Stimulated activated CD4-positive, alpha-beta T cell treated with anti-CD3 and anti-CD28 coated beads, Interleukin-1b, Interleukin-23, amount 100 ng/mL, for 1 hour (primary cell): ENCODE measurements at regions not wholly inside any gene's neighbourhood (a gene's known extent, or its start where the extent isn't known, plus 50 kb on each side); places are given as distances from the start of the nearest gene placed in this dataset.
A peak's percentile ranks its signal among the peaks of the same experiment; 100 is the strongest.

ENCODE experiments used
- DNase-seq, 2 donors: peaks; one replicate each; pipeline ENCODE4 v3.0.0-alpha.2; 2020; ENCODE audit warnings: low read depth in 2 of 2

DNA sequence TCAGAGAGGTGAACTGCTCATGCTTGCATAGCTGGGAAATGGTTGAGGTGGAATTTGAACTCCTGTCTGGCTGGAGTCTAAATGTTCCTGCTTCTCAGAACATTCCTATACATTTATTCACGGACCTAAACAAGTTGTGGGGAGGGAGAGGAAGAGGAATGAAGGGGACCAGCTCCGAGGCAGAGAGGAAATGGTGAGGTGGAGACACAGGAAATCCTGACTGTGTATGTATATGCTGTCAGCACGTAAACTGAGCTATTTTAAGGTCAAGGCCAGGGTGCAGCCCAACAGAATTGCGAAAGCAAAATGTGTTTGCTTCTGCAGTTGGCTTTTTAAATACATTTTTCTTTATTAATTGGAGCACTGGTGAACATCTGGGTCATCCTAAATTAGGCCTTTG lies 74.1 kb upstream of the POMGNT2 start:
- no peak for DNase-seq

- DNase-seq, result no peak
These were observed 73.0 kb upstream of the POMGNT2 start for GRCh38 chr3:43178891-43179366.

DNA sequence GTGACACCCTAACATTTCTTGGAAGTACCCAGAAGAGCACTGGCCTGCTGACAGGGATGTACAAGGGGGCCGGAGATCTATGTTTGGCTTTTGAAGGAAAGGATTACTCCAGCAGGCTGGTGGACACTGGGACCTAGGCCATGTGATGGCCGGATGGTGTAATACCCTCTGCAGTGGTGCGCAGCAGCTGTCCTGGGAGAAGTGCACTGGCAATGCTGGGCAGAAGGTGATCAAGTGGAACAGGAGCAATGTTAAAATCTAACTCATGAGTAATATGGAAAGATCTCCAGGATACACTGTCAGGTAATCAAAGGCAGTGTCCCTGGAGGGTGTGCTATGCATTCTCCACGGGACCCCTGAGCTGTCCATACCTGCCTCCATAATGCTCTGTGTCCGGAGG lies 71.2 kb upstream of the POMGNT2 start:
- no peak for DNase-seq

- no peak for DNase-seq
These were observed 70.8 kb upstream of the POMGNT2 start for GRCh38 chr3:43176666-43177065.

DNA sequence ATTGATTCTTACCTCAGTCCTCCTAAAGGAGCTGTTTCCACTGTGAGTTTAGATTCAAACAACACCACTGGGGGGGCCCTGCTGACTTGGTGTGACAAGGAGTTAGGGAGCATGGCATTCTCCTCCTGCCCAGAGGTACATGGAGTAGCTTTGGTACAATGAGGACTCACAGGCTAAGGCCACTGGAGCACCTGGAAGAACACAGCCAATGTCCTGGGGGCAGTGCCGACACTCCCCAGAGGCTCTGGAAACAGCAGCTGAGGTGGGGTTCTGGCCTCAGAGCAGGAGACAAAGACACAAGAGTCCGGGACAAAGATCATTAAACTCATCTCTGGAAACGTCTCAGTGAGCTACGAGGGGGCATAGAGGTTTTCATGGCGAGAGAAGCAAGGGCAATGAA lies 69.7 kb upstream of the POMGNT2 start:
- no peak for DNase-seq

DNA sequence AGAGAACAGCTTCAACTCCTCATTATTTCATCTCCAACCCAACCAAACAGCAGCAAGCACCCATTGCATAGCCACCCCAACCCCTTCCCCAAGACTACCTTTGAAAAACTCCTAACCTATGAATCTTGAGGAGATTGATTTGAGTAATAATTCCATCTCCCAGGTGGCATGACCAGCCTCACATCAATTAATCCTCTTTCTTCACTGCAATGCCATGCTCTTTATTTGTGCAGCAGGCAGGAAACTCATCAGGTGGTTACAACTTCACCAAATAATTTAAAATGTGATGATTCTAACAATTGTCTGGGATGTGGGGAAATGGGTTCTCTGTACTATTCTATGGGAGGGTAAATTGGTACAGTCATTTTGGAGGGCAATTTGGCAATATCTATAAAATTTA lies 68.1 kb upstream of the POMGNT2 start:
- no peak for DNase-seq

GRCh38 chr3:43171748-43172147 lies 65.9 kb upstream of the POMGNT2 start:
- no peak for DNase-seq

GRCh38 chr3:43170553-43170952 lies 64.7 kb upstream of the POMGNT2 start:
- DNase-seq, result no peak

GRCh38 chr3:43169987-43170386 lies 64.1 kb upstream of the POMGNT2 start:
- no peak for DNase-seq

- no peak for DNase-seq
These were observed 60.5 kb upstream of the POMGNT2 start for GRCh38 chr3:43166406-43166805.

GRCh38 chr3:43165786-43166185 lies 59.9 kb upstream of the POMGNT2 start:
- no peak for DNase-seq

GRCh38 chr3:43163895-43164493 lies 58.1 kb upstream of the POMGNT2 start:
- no peak for DNase-seq

GRCh38 chr3:43162230-43163084 lies 56.6 kb upstream of the POMGNT2 start:
- peak in 1 of 2 donors; percentile 20 for DNase-seq

DNA sequence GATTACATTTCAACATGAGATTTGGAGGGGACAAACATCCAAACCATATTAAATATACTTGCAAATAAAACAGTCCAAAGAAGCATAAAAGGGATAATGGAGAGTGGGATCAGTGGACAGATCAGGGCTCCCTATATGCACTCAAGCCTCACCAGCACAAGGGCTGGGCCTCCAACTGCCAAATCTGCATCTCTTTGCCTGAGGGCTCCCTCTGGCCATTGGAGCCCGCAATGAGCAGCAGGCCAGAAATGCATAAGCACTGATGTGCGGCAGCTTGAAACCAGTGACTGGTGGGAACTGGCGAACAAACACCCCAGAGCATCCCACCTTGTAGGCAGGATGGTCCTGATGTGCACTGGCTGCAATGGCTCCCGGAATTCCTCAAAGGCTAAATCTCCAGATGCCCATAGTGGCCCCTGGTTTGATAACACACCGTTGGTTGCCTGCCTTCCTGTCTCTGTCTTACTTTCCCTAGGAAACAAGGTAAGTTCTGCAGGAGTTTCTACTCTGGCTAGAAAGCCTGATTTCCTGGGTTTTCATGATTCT lies 55.9 kb upstream of the POMGNT2 start:
- DNase-seq, result no peak

DNA sequence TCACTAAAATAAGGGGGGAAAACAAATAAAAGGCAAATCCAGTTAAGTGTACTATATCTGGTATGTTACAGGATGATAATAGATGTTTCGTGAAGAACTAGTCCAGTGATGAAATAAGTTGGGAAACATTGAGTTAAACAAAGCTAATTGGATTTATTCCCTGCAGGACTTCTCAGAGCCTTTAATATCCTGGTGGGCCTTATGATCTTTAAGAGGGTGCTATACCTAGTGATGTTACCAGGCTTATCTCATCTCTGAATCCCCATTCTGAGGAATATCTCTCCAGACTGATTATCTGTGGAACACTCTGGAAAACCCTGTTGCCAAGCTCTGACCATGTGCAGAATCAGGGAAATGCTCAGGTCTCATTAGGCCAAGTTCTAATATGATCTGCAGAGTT lies 54.8 kb upstream of the POMGNT2 start:
- DNase-seq, result no peak

DNA sequence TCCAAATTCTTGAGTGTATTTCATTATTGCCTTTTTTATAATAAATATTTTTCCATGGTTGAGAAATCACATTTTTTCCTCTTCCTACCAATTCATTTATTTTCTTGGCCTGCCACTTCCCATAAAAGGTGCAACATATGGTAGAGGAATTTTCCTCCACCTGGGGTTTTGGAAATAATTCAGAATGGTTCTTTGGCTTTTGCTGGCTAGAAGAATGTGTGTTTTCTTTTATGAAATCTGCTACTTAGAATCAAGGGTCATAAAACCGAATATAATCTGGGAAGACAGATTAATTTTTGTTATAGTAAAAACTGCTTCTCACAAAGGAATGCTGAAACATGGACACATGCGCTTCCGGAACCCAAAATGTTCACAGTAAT lies 54.0 kb upstream of the POMGNT2 start:
- no peak for DNase-seq

DNA sequence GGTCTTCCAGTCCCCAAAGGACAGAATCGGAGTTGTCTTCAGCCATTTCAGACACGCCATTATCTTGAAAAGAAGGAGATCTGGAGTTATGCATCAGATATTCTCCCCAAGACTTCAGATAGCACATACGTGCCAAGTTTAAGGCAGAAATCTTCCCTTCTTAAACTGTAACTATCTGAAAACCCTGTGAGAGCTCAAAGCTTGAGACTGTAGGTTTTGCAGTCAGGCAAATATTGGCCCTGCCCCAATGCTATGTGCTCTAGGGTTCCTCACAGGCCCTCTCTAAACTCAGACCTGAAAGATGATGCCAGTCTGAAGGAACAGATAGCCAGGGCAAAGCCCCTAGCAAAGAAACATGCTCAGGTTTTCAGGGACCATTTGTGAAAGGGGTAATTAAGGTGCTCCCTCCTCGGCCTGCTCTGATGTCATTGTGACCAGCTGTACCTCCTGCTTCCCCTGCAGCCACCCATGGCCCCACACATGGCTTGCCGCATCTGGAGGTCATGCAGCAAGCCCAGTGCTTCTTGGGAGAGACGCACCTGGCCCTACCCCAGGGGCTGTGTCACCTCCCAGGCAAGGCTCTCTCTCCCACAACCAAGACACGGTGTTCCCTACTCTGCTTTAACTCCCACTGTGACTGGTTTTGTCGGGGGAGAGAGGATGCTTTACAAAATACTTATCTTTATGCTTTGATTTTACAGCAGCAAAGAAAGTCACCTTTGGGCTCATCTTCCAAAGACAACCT lies 53.4 kb upstream of the POMGNT2 start:
- DNase-seq, result no peak

- no peak for DNase-seq
These were observed 51.1 kb upstream of the POMGNT2 start for GRCh38 chr3:43156812-43157455.

- DNase-seq, result no peak
These were observed 49.7 kb upstream of the POMGNT2 start for GRCh38 chr3:43155464-43156121.
